Esophagus squamous epithelium (tissue), 4 donors: ENCODE measurements at regions not wholly inside any gene's neighbourhood (a gene's known extent, or its start where the extent isn't known, plus 50 kb on each side); places are given as distances from the start of the nearest gene placed in this dataset.

ENCODE experiments used
- CTCF ChIP-seq, 6 experiments: fragments of 450-650 bp in 4 of 6; fragments of 200-600 bp in 2 of 6; sonication (generic) in 2 of 6; IDR thresholded peaks; one replicate each; pipeline ENCODE4 v1.5.1; 2016 to 2019; ENCODE audit warnings: antibody characterized with exemption in 6 of 6, mild to moderate bottlenecking in 4 of 6, moderate library complexity in 4 of 6
- POLR2A ChIP-seq, 4 donors: fragments of 450-650 bp; IDR thresholded peaks; one replicate each; pipeline ENCODE4 v1.6.1; 2017; ENCODE audit warnings: antibody characterized with exemption in 4 of 4, mild to moderate bottlenecking in 4 of 4, moderate library complexity in 3 of 4

- TF ChIP-seq CTCF (IDR thresholded peaks at IDR 0.05) (no peak), POLR2A (IDR thresholded peaks at IDR 0.05) (no peak)
These were observed 150.4 kb upstream of the ZC3H11B start for GRCh38 chr1:219763321-219763720.
